ENCODE measurements at regions not wholly inside any gene's neighbourhood (a gene's known extent, or its start where the extent isn't known, plus 50 kb on each side); places are given as distances from the start of the nearest gene placed in this dataset.
"Not testable (repeated sequence)": the region's sequence is repeated elsewhere in the genome, so short reads cannot be mapped to it uniquely, and the experiment has no call there.

DNA sequence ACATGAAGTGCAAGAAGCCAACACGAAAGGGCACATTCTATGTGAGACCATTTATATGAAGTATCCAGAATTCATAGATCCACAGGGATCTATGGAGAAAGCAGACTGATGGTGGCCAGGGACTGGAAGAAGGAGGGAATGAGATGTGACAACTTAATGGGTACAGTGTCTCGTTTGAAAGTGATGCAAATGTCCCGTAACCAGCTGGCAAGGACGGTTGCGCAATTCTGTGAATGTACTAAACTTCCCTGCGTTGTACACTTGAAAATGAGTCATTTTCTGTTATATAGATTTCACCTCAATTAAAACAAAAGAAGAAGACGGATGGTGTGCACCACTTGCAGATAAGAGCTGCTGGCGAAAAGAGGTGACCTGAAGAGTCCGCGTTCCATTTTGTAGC is 861.1 kb downstream of the TYW1 start:
- DNase-seq: no peak

GRCh38 chr7:67858931-67859330 is 862.3 kb downstream of the TYW1 start:
- DNase-seq: no peak

DNA sequence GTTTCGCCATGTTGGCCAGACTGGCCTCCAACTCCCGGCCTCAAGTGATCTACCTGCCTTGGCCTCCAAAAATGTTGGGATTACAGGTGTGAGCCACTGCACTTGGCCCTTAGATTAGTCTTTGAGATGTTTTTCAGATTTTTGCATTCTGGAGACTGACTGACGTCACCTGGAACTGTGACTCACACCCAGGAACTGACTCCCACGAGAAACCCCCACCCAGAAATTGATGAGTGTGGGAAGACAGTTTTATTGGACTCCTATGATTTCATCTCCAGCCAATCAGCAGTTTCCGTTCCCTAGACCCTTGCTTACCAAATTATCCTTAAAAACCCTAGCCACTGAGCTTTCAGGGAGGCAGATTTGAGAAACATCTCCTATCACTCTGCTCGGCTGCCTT is 867.3 kb downstream of the TYW1 start:
- DNase-seq: no peak

GRCh38 chr7:67866054-67866453 is 869.4 kb downstream of the TYW1 start:
- DNase-seq: no peak

GRCh38 chr7:67866812-67867211 is 870.2 kb downstream of the TYW1 start:
- no peak for DNase-seq

DNA sequence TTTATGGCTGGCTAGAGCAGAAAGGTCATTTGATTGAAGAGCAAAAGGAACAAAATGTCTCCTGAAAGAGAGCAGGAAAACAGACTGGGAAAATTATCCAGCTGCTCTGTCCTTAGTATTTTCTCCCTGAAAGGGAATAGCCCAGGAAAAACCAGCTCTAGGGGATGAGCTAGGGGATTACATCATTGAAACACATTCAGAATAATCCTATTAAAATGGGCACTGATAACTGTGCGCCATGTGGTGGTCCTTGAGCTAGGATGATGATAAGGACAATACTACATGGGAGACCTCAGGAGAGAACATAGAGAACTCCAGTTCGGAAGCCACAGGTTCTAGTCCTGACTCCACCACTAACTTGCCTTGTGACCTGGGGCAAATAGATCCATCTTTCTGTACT is 873.8 kb downstream of the TYW1 start:
- no peak for DNase-seq

DNA sequence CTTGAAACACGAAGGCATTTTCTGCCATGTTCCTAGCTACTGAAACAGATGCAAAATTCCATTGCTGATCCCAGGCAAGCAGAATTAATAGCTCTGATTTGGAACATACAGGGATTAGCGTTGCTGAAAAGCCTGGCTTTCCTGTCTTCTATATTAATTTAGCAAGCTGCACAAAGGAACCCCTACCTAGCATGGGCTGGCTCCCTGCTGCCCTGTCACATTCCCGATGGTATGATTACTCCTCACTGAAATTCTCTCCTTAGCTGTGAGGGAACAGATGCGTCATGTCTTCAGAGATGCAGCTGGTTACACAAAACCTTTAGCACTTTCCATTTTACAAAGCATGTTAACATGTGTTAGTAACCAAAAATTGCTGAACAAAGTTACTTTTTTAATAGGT is 878.9 kb downstream of the TYW1 start:
- no peak for DNase-seq

GRCh38 chr7:67878808-67879207 is 882.2 kb downstream of the TYW1 start:
- DNase-seq: no peak

- DNase-seq: no peak
These were observed 886.2 kb downstream of the TYW1 start for GRCh38 chr7:67882843-67883242.

DNA sequence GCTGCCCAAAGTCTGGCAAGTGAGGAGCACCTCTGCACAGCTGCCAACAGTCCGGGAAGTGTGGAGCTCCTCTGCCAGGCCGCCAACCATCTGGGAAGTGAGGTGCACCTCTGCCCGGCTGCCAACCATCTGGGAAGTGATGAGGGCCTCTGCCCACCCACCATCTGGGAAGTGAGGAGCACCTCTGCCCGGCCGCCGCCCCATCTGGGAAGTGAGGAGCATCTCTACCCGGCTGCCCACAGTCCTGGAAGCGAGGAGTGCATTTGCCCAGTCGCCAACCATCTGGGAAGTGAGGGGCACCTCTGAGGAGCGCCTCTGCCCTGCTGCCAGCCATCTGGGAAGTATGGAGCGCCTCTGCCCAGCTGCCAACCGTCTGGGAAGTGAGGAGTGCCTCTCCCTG is 893.7 kb downstream of the TYW1 start:
- no peak for DNase-seq

- no peak for DNase-seq
These were observed 898.1 kb downstream of the TYW1 start for GRCh38 chr7:67894746-67895145.

DNA sequence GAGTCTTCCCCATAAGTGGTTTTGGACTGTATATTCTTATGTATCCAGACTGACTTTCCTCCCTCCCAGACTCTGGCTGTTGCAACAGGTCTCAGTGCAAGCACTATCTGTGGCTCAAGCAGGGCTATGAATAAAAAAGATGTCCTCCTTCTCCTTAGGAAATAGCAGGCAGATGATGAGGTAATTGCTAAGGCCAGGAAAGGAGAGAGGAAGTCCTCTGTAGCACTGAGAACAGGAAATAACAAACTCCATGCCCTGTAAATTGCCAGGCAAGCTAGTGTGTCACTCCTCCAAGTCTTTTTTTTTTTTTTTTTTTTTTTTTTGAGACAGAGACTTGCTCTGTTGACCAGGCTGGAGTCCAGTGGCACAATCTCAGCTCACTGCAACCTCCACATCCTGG is 900.1 kb downstream of the TYW1 start:
- DNase-seq: no peak

GRCh38 chr7:67900456-67900855 is 903.8 kb downstream of the TYW1 start:
- DNase-seq: no peak

- DNase-seq: no peak
These were observed 905.3 kb downstream of the TYW1 start for GRCh38 chr7:67901808-67902480.

GRCh38 chr7:67907792-67908191 is 911.2 kb downstream of the TYW1 start:
- DNase-seq: no peak

GRCh38 chr7:67912437-67912836 is 915.8 kb downstream of the TYW1 start:
- no peak for DNase-seq

GRCh38 chr7:67913604-67914003 is 917.0 kb downstream of the TYW1 start:
- no peak for DNase-seq

- DNase-seq: not testable (repeated sequence)
These were observed 919.5 kb downstream of the TYW1 start for GRCh38 chr7:67916111-67916510.

GRCh38 chr7:67916571-67917436 is 920.2 kb downstream of the TYW1 start:
- DNase-seq: no peak

- no peak for DNase-seq
These were observed 920.8 kb downstream of the TYW1 start for GRCh38 chr7:67917437-67917755.

DNA sequence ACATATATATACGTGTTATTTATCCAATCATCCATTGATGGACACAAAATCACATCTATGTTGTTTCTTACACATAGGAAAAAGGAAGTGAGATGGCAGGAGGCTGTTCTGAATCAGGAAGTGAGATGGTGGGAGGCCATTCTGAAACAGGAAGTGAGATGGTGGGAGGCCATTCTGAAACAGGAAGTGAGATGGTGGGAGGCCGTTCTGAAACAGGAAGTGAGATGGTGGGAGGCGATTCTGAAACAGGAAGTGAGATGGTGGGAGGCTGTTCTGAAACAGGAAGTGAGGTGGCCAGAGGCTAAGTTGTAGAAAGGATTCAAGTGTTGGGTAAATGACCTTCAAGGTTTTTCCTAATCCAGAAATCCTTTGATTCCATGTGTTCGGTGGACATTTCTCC is 921.5 kb downstream of the TYW1 start:
- DNase-seq: no peak

GRCh38 chr7:67923286-67923685 is 926.7 kb downstream of the TYW1 start:
- no peak for DNase-seq

DNA sequence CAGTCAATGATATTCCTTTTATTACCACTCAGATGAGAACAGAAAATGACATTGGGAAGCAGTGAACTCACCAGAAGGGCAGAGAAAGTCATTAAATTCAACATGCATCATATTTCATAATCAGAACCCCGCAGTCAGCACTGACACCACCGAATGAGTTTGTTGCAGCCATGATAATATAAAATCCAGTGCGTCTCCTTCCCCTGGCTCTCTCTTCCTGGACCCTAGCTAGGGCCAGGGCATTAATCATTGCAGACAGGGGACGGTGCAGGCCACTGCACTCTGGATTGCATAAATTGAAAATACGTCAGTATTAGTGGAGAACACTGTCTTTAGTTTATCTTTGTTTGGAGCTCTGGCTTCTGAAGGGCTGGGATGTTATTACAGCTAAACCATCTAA is 931.5 kb downstream of the TYW1 start:
- no peak for DNase-seq

- not testable (repeated sequence) for DNase-seq
These were observed 939.8 kb downstream of the TYW1 start for GRCh38 chr7:67936447-67936846.

DNA sequence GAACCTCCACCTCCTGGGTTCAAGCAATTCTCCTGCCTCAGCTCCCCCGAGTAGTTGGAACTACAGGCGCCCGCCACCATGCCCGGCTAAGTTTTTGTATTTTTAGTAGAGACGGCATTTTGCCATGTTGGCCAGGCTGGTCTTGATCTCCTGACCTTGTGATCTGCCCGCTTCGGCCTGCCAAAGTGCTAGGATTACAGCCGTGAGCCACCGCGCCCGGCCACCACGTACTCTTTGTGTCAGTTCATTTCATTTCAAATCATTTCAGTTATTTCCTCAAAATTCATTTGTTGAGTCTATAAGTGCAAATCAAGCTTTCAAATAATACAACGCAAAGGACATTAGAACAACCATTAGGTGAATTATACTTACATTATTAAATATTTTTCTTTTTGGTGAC is 943.8 kb downstream of the TYW1 start:
- no peak for DNase-seq
